ENCODE measurements at regions not wholly inside any gene's neighbourhood (a gene's known extent, or its start where the extent isn't known, plus 50 kb on each side); places are given as distances from the start of the nearest gene placed in this dataset.

DNA sequence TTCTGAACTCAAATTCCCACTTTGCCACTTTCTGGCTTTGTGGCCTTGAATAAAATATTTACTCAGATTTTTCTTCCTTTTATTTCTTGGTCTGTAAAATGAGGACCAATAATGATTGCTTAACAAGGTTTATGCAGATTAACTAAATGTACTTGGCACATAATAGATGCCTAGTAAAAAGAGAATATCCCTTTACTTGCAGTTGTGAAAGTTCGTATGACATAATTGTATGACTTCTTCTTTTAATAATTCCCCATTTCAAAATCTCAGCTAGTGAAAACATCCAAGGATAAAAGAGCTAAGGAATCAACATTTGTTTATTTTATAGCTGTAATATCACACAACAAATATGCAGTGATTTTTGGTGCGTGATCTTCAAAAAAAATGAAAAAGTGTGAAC is 215.6 kb upstream of the ATP2B1 start:
- no peak for TF ChIP-seq CTCF (IDR thresholded peaks at IDR 0.05; ENCODE audit: insufficient read depth, low read depth, low read length)
- no peak for TF ChIP-seq EZH2 (IDR thresholded peaks at IDR 0.05; ENCODE audit: insufficient read depth, low read length)
